ENCODE measurements at regions not wholly inside any gene's neighbourhood (a gene's known extent, or its start where the extent isn't known, plus 50 kb on each side); places are given as distances from the start of the nearest gene placed in this dataset.

GRCh38 chr15:98146031-98146820 lies 185.7 kb downstream of the ARRDC4 start:
- DNase-seq = no peak

GRCh38 chr15:98147415-98147814 lies 186.9 kb downstream of the ARRDC4 start:
- DNase-seq = no peak

DNA sequence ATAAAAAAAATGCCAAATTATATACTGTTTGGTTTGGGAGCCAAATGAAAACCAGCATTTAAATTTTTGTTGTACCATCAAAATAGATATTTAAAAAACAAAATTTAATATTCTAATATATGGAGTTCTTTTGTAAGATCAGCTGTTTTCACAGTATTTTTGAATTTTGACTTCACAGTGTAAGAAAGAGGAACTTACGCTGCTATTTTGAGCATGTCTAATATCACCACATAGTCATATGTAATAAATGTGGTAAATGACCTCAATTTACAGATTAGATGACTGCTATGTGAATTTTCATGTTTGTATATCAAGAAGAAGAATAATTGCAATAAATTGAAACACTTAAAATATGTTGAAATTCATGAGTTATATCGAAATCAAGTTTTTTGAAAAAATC lies 189.6 kb downstream of the ARRDC4 start:
- no peak for DNase-seq

GRCh38 chr15:98150536-98150935 lies 190.0 kb downstream of the ARRDC4 start:
- no peak for DNase-seq

GRCh38 chr15:98151096-98151495 lies 190.6 kb downstream of the ARRDC4 start:
- no peak for DNase-seq

DNA sequence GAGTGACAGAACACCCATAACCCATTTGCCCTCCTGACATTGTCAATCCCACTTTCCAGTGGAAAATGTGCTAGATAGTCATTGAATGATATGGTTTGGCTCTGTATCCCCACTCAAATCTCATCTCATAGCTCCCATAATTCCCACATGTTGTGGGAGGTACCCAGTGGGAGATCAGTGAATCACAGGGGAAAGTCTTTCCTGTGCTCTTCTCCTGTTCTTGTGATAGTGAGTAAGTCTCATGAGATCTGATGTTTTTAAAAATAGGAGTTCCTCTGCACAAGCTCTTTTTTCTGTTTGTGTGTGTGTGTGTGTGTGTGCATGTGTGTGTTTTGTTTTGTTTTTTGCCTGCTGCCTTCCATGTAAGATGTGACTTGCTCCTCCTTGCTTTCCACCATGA lies 191.7 kb downstream of the ARRDC4 start:
- DNase-seq = no peak

GRCh38 chr15:98154863-98155262 lies 194.4 kb downstream of the ARRDC4 start:
- DNase-seq = no peak

DNA sequence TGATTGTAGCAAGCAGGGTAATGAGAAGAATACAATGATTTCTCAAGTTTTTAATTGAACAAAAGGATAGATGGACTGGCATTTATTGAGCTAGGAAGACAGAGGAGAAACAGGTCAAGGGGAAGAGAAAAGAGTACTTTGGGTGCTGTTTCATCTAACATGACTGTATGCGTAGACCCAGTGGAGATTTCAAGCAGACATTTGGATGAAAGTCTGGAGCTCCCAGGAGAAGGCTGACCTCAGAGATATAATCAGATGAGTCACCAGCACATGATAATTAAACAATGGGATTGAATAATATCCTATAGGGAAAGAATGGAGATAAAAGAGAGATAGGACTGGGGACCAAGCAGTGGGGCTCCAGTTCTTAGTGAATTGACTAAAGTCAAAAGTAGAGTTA lies 194.9 kb downstream of the ARRDC4 start:
- no peak for DNase-seq

- no peak for DNase-seq
These were observed 199.7 kb downstream of the ARRDC4 start for GRCh38 chr15:98160236-98160635.

DNA sequence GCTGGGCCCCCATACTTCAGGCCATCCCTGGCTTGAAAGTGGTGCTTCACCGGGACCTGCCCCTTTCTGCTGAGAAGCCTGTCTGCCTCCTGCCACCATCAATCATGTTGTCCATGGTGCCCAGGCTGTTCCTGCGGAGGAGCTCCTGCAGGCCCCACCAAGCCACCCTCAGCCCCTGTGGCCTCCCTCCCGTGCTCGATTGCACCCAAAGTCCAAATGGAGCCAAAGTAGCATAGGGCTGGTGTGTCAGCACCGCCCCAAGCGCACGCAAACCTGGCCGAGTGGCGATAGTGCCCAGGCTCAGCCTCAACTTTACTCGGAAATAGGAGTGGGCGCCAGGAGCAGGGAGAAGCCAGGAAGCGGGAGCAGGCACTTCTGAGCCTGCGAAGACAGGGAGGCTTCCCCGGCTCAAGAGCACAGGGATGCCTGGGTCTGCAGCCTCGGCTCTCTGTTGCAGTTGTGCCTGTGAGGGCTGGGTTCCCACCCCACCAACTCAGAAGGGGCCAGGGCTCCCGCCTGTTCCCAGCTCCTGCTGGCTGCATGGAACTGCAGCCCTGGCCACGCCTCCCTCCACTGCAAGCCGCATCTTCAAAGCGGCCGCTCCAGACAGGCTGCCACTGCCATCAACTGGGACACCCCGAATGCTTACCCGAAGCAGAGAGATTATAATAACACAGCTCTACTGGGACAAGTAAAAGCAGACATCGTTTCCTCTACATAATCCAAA lies 203.0 kb downstream of the ARRDC4 start:
- DNase-seq = no peak

DNA sequence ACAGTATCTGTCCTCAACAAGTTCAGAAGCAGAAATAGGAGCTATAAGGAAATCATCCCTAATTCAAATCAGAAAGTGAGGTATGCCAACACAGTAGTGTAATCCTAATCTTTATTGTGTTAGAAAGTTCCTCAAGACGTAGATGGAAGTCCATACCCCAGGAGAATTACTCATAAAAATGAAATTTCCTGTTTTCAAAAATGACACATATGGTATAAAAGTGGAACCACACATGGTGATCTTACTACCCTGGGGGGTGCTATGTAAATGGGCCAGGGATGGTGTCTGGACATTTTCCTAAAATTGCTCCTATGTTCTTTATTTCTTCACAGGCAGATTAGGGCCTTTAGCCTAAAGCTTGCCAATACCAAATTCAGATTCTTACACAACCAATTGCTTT lies 204.1 kb downstream of the ARRDC4 start:
- no peak for DNase-seq

GRCh38 chr15:98164986-98165385 lies 204.5 kb downstream of the ARRDC4 start:
- no peak for DNase-seq

DNA sequence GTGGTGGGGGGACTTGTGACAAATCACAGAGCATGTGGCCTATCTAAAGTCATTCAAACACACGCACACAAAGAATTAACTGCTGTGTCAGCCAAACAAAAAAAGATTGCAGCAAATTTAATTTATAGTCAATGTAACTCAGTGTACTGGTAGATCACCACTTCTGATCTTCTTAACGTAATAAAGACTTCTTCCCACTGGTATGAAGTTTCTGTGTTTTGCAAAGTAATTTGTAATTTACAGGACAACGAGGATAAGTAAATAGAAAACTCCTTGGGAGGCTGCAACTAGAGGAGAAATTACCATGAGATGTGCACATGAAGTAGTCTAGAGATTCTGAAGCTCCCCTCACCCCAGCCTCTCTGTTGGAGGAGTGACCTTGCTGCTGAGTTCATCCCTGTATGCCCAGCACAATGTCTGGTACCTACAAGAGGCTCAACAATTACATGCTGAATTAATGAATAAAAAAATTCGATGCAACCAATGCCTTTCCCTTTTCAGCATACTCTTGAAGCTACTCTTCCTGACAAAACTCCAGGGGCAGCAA lies 207.3 kb downstream of the ARRDC4 start:
- DNase-seq = no peak

GRCh38 chr15:98169551-98169950 lies 209.0 kb downstream of the ARRDC4 start:
- DNase-seq = no peak

- no peak for DNase-seq
These were observed 213.8 kb downstream of the ARRDC4 start for GRCh38 chr15:98174286-98174685.

DNA sequence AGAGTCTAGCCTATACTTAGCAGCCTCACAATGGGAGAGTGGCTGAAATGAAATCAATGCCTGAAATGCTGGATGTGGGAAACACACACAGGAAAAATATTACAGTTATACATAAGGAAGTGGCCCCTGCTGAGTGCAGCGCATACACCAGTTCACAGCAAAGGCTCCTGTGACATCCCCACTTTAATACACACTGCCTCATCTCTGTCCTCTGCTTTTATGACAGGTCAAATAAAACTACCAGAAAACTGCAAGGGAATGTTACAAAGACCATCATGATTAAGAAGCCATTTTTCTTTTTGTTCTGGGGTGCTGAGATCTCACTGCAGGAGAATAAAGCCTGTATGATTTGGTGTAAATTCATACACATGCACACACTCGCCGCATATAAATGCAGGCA lies 214.3 kb downstream of the ARRDC4 start:
- no peak for DNase-seq

GRCh38 chr15:98177966-98178592 lies 217.6 kb downstream of the ARRDC4 start:
- no peak for DNase-seq

- no peak for DNase-seq
These were observed 218.4 kb downstream of the ARRDC4 start for GRCh38 chr15:98178861-98179260.

DNA sequence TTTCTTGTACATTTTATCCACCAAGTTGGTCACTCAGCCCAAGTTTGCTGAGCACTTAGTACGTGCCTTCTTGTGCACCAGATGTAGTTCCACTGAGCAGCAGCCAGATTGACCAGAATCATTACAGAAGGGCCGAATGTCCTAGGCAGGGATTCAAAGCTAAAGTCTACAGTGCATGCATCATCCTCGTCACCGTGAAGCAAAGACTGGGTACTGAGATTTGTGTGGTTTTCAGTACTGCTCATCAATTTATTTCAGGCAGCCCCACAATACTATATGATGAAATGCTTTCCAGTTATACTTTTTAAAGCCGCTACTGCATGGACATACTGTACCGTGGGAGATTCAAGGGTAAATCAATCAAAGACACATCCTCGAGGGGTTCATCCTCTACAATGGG lies 227.0 kb downstream of the ARRDC4 start:
- DNase-seq = no peak

- no peak for DNase-seq
These were observed 230.4 kb downstream of the ARRDC4 start for GRCh38 chr15:98190914-98191313.

- DNase-seq = no peak
These were observed 235.3 kb downstream of the ARRDC4 start for GRCh38 chr15:98195796-98196195.

DNA sequence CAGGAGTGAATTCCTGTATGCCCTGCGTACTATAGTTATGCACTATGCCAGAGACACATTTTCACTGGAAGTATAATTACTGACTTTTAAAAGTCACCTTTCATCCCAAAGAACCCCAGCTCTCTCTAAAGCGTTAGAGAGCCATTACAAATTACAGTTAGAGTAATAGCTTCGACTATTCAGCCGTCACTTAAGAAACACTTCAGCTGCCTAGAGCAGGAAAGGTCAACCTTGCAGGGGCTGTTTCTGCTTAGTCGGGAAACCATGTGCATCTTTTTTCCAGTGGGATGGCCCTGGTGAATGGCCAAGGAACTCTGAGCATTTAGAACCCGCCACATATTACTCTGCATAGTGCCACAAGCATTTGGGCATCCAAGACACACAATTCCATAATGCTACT lies 235.9 kb downstream of the ARRDC4 start:
- no peak for DNase-seq

GRCh38 chr15:98202256-98202655 lies 241.8 kb downstream of the ARRDC4 start:
- DNase-seq = no peak
